ENCODE measurements at regions not wholly inside any gene's neighbourhood (a gene's known extent, or its start where the extent isn't known, plus 50 kb on each side); places are given as distances from the start of the nearest gene placed in this dataset.
"Not testable (repeated sequence)": the region's sequence is repeated elsewhere in the genome, so short reads cannot be mapped to it uniquely, and the experiment has no call there.

- Histone ChIP-seq H3K4me3 (ENCODE audit: low read length) (no peak overlapping the region), H3K9ac (ENCODE audit: low read length) (no peak overlapping the region), H3K27me3 (ENCODE audit: control insufficient read depth, insufficient read depth, low read length) (no peaks in the 10 kb centered on the region), H3K4me1 (ENCODE audit: control insufficient read depth, low read depth, low read length) (no peaks in the 10 kb centered on the region), H3K36me3 (ENCODE audit: control insufficient read depth, low read depth, low read length) (no peaks in the 10 kb centered on the region), H3K27ac (ENCODE audit: low read length) (no peak overlapping the region), H3K9me3 (ENCODE audit: control insufficient read depth, low read depth, low read length) (peaks cover 12% of the 10 kb centered on the region)
Measured at GRCh38 chr15:60280259-60280658, 117.5 kb downstream of the ANXA2 start.

GRCh38 chr15:60283936-60284335, 113.8 kb downstream of the ANXA2 start:
- no peaks in the 10 kb centered on the region for H3K9me3 ChIP-seq (ENCODE audit: control insufficient read depth, low read depth, low read length)
- no peaks in the 10 kb centered on the region for H3K27me3 ChIP-seq (ENCODE audit: control insufficient read depth, insufficient read depth, low read length)
- H3K4me1 ChIP-seq (ENCODE audit: control insufficient read depth, low read depth, low read length), result no peaks in the 10 kb centered on the region
- no peak overlapping the region for H3K27ac ChIP-seq (ENCODE audit: low read length)
- no peak overlapping the region for H3K9ac ChIP-seq (ENCODE audit: low read length)
- no peak overlapping the region for H3K4me3 ChIP-seq (ENCODE audit: low read length)
- no peaks in the 10 kb centered on the region for H3K36me3 ChIP-seq (ENCODE audit: control insufficient read depth, low read depth, low read length)

GRCh38 chr15:60295901-60296300, 101.9 kb downstream of the ANXA2 start:
- not testable (repeated sequence) for H3K9ac ChIP-seq (ENCODE audit: low read length); H3K36me3 ChIP-seq (ENCODE audit: control insufficient read depth, low read depth, low read length); H3K27ac ChIP-seq (ENCODE audit: low read length); H3K27me3 ChIP-seq (ENCODE audit: control insufficient read depth, insufficient read depth, low read length); H3K9me3 ChIP-seq (ENCODE audit: control insufficient read depth, low read depth, low read length); H3K4me3 ChIP-seq (ENCODE audit: low read length); H3K4me1 ChIP-seq (ENCODE audit: control insufficient read depth, low read depth, low read length)

GRCh38 chr15:60297047-60297446, 100.7 kb downstream of the ANXA2 start:
- Histone ChIP-seq H3K27me3 (ENCODE audit: control insufficient read depth, insufficient read depth, low read length) (no peaks in the 10 kb centered on the region), H3K4me3 (ENCODE audit: low read length) (no peak overlapping the region), H3K4me1 (ENCODE audit: control insufficient read depth, low read depth, low read length) (no peaks in the 10 kb centered on the region), H3K9ac (ENCODE audit: low read length) (no peak overlapping the region), H3K36me3 (ENCODE audit: control insufficient read depth, low read depth, low read length) (no peaks in the 10 kb centered on the region), H3K9me3 (ENCODE audit: control insufficient read depth, low read depth, low read length) (no peaks in the 10 kb centered on the region), H3K27ac (ENCODE audit: low read length) (no peak overlapping the region)
